H1 (cell line): ENCODE measurements at regions not wholly inside any gene's neighbourhood (a gene's known extent, or its start where the extent isn't known, plus 50 kb on each side); places are given as distances from the start of the nearest gene placed in this dataset.

Experiments
- CHD7 ChIP-seq: fragments of 300-600 bp; sonication (generic); IDR thresholded peaks from 2 replicates; pipeline ENCODE4 v1.7.1; 2012; ENCODE audit warnings: low read length, moderate library complexity, mild to moderate bottlenecking, inconsistent platforms; ENCODE audit not compliant: insufficient replicate concordance

- TF ChIP-seq CHD7, result no peak
Observed at GRCh38 chr20:24273251-24273650, 196.2 kb upstream of the SYNDIG1 start (continued).
